Activated T-cell treated with anti-CD3 and anti-CD28 coated beads for 24 hours (primary cell): ENCODE measurements at regions not wholly inside any gene's neighbourhood (a gene's known extent, or its start where the extent isn't known, plus 50 kb on each side); places are given as distances from the start of the nearest gene placed in this dataset.

Experiments
- DNase-seq: peaks from one replicate; pipeline ENCODE4 v3.0.0-alpha.2; 2020; ENCODE audit warnings: low read depth

DNA sequence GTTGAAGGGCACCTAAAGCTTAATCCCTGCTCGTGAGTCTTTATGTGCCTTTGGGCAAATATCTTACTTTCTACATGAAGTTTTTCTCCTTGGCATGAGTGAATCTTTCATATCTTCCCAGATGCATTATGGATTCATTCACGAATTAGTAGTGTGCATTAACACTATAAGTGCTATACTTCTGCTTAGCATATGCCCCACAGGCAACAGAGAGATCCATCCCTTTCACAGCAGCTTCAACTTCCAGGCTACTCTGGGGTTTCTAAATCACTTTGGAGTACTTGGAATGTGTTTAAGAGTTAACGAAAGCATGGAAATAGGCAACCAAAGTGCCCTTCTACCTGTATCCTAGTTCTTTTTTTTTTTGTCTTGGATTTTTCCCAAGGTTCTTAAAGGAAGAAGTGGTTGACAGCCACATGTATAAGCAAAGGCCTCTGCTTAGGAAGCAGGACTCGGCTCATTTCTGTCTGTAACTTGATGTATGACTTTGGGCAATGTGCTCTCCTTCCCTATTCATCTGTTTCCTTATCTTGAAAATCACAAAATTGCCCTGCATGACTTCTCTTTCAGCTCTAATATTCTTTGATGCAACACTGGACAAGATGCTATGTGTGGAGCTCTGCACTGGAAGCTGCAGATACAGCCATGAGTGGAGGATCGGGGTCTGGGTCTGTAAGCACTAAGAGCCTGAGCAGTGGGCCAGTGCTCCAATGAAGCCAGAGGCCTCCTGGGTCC, 54.5 kb upstream of the ME3 start:
- DNase-seq, result no peak

DNA sequence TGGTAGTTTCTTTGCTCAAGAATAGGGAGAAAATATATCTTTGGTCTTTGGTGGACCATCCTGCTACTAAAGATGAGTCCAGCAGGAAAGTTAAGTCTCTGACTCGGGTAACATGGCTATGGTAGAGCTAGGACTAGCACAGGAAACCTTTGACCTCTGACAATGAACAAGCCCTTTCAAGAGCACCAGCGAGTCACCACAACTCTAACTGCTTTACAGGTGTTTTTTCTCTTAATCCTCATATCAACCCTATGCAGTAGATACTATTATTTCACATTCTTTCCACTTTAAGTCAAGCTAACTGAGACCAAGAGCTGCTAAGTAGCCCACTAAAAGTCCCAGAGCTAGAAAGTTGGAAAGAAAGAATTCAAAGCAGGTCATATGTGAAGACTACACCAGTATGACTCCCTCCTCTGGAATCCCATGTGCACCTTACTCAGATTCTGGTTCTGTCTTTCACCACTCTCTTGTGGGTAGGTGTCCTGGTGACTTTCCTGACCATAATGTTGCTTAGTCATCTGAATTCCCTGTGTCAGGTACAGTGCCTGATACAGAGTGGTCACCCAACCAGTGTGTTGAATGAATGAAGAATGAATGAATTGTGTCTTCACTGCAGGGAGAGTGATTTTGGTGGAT, 53.8 kb upstream of the ME3 start:
- no peak for DNase-seq

DNA sequence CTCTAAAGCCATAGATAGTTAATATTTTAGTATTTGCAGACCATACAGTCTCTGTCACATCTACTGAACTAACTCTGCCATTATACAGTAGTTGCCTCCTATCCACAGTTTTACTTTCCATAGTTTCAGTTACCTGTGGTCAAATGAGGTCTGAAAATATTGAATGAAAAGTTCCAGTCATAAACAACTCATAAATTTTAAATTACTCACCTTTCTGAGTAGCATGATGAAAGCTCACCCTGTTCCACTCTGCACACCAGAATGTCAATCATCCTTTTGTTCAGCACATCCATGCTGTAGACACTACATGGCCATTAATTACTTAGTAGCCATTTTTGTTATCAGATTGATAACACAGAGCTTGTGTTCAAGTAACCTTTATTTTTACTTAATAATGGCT, 51.7 kb upstream of the ME3 start:
- no peak for DNase-seq

DNA sequence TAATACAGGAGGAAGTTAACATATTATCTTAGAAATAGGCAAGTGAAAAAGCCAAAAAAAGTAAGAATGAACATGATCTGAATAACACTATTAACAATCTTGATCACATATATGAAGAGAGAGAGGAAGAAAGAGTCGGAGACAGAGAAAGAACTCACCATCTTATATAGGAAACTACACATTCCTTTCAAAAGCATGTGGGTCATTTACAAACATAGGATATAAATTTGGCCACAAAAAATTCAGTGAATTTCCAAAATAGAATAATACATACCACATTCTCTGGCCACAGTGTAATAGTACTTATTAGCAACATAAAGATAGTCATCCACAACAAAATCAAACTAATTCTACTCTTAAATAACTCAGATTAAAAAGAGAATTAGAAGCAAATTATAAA, 50.9 kb upstream of the ME3 start:
- no peak for DNase-seq

DNA sequence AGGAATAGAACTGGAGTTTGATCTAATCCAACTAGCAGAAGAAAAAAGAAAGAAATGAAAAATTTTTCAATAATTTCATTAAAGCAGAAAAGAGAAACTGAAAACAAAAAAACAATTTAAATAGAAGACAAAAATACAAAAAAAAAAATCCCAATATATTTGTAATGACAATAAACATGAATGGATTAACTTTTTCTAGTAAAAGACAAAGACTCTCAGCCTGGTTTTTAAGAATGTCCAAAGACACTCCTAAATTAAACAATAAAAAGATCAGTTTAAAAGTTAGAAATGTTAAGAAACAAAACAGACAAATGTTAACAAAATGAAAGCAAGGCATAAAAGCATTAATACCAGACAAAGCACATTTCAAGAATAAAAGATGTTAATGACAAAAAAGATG, 50.3 kb upstream of the ME3 start:
- no peak for DNase-seq
